Prostate gland (tissue), 2 donors: ENCODE measurements at regions not wholly inside any gene's neighbourhood (a gene's known extent, or its start where the extent isn't known, plus 50 kb on each side); places are given as distances from the start of the nearest gene placed in this dataset.
"Not testable (repeated sequence)": the region's sequence is repeated elsewhere in the genome, so short reads cannot be mapped to it uniquely, and the experiment has no call there.

Experiments used
- DNase-seq: peaks from one replicate; pipeline ENCODE4 v3.0.0-alpha.2; 2019; ENCODE audit warnings: low spot score
- H3K27ac ChIP-seq, 2 donors: fragments of 200-600 bp; sonication (generic); 2 replicates each; pipeline ENCODE4 v1.5.1; 2017 to 2019
- H3K27me3 ChIP-seq: fragments of 200-600 bp; sonication (generic); replicated peaks from 2 replicates; pipeline ENCODE4 v1.5.1; 2019; ENCODE audit not compliant: insufficient read depth
- H3K36me3 ChIP-seq, 2 donors: fragments of 200-600 bp; sonication (generic); 1 replicate in 1 of 2; 2 replicates in 1 of 2; pipeline versions ENCODE4 v1.5.1 to v1.8.1; 2017 to 2019
- H3K4me1 ChIP-seq: fragments of 200-600 bp; sonication (generic); replicated peaks from 2 replicates; pipeline ENCODE4 v1.5.1; 2019
- H3K4me3 ChIP-seq, 2 donors: fragments of 200-600 bp; sonication (generic); 2 replicates each; pipeline ENCODE4 v1.5.1; 2017 to 2019
- H3K9me3 ChIP-seq: fragments of 200-600 bp; sonication (generic); 2 replicates; pipeline ENCODE4 v1.5.1; 2017
- POLR2A ChIP-seq: fragments of 450-650 bp; IDR thresholded peaks from one replicate; pipeline ENCODE4 v1.6.1; 2016; ENCODE audit warnings: antibody characterized with exemption, mild to moderate bottlenecking
- POLR2AphosphoS5 ChIP-seq: sonication (generic); formaldehyde crosslinking; IDR thresholded peaks from one replicate; pipeline ENCODE4 v1.6.1; 2017; ENCODE audit warnings: antibody characterized with exemption
- WGBS: methylation state at CpG from one replicate; pipeline ENCODE4 v1.1.5; 2018; 5-methylcytosine and 5-hydroxymethylcytosine counted together
- intact Hi-C: fragments of 100-400 bp; cut with DNase I; formaldehyde crosslinking; loops from one replicate; pipeline ENCODE4 v1.14.2; 2022
- TF ChIP-seq, protein P1 (sequence below), 4 experiments: fragments of 200-600 bp in 2 of 4; fragments of 450-650 bp in 2 of 4; sonication (generic) in 2 of 4; IDR thresholded peaks; 1 replicate in 3 of 4; 2 replicates in 1 of 4; pipeline ENCODE4 v1.5.1; 2016 to 2019; ENCODE audit warnings: antibody characterized with exemption in 4 of 4, mild to moderate bottlenecking in 2 of 4, moderate library complexity in 2 of 4

- Histone ChIP-seq H3K36me3 (no peaks in the 10 kb centered on the region), H3K9me3 (no peaks in the 10 kb centered on the region), H3K4me1 (no peaks in the 10 kb centered on the region), H3K27ac (no peak overlapping the region), H3K27me3 (no peaks in the 10 kb centered on the region), H3K4me3 (no peak overlapping the region)
- DNase-seq, result no peak
- TF ChIP-seq POLR2A, result no peak
- TF ChIP-seq POLR2AphosphoS5, result no peak
- TF ChIP-seq, protein P1, sequence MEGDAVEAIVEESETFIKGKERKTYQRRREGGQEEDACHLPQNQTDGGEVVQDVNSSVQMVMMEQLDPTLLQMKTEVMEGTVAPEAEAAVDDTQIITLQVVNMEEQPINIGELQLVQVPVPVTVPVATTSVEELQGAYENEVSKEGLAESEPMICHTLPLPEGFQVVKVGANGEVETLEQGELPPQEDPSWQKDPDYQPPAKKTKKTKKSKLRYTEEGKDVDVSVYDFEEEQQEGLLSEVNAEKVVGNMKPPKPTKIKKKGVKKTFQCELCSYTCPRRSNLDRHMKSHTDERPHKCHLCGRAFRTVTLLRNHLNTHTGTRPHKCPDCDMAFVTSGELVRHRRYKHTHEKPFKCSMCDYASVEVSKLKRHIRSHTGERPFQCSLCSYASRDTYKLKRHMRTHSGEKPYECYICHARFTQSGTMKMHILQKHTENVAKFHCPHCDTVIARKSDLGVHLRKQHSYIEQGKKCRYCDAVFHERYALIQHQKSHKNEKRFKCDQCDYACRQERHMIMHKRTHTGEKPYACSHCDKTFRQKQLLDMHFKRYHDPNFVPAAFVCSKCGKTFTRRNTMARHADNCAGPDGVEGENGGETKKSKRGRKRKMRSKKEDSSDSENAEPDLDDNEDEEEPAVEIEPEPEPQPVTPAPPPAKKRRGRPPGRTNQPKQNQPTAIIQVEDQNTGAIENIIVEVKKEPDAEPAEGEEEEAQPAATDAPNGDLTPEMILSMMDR (IDR thresholded peaks at IDR 0.05), result no peak
- 53% methylated on average over 7 of the region's 7 CpGs for WGBS
- intact Hi-C loops, result no loop called here
Observed at GRCh38 chr1:208479435-208479834, 235.3 kb upstream of the PLXNA2 start.

GRCh38 chr1:208485512-208485911 is 241.3 kb upstream of the PLXNA2 start:
- no peak for TF ChIP-seq POLR2AphosphoS5
- TF ChIP-seq, protein P1 (IDR thresholded peaks at IDR 0.05), result no peak
- TF ChIP-seq POLR2A, result no peak
- intact Hi-C loops, result no loop called here

DNA sequence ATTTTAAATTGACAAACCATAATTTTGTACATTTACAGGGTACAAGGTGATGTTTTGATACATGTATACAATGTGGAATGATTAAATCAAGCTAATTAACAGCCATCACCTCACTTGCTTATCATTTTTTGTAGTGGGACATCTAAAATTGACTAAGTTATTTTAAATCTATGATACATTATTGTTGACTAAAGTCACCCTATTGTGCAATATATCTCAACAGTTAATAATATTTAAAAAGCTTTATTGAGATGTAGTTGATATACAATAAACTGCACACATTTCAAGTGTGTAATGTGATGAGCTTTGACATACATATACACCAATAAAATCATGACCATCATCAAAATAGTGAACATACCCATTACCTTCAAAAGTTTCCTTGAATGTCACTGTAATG is 242.5 kb upstream of the PLXNA2 start:
- intact Hi-C loops, result no loop called here
- no peaks in the 10 kb centered on the region for H3K4me1 ChIP-seq
- TF ChIP-seq, protein P1 (IDR thresholded peaks at IDR 0.05), result no peak
- TF ChIP-seq POLR2AphosphoS5 (no peak), POLR2A (no peak)

More at GRCh38 chr1:208485512-208485911, 241.3 kb upstream of the PLXNA2 start:
- no peaks in the 10 kb centered on the region for H3K36me3 ChIP-seq
- 75% methylated on average over 3 of the region's 3 CpGs for WGBS
- no peaks in the 10 kb centered on the region for H3K27me3 ChIP-seq
- H3K27ac ChIP-seq, result no peak overlapping the region
- no peak for DNase-seq
- H3K4me3 ChIP-seq, result no peak overlapping the region
- H3K9me3 ChIP-seq, result no peaks in the 10 kb centered on the region
- H3K4me1 ChIP-seq, result no peaks in the 10 kb centered on the region

DNA sequence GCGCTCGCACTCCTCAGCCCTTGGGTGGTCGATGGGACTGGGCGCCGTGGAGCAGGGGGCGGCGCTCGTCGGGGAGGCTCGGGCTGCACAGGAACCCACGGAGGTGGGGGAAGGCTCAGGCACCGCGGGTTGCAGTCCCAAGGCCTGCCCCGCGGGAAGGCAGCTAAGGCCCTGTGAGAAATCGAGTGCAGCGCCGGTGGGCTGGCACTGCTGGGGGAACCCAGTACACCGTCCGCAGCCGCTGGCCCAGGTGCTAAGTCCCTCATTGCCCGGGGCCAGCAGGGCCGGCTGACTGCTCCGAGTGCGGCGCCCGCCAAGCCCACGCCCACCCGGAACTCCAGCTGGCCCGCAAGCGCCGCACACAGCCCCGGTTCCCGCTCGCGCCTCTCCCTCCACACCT is 244.2 kb upstream of the PLXNA2 start:
- 95% methylated on average over 36 of the region's 36 CpGs for WGBS
- H3K4me1 ChIP-seq, H3K4me3 ChIP-seq, H3K27ac ChIP-seq, intact Hi-C loops, H3K9me3 ChIP-seq, H3K36me3 ChIP-seq, DNase-seq, H3K27me3 ChIP-seq: not testable (repeated sequence)

More for the DNA sequence above, 242.5 kb upstream of the PLXNA2 start:
- Histone ChIP-seq H3K9me3 (no peaks in the 10 kb centered on the region), H3K36me3 (no peaks in the 10 kb centered on the region), H3K4me3 (no peak overlapping the region), H3K27me3 (no peaks in the 10 kb centered on the region), H3K27ac (no peak overlapping the region)
- DNase-seq, result no peak

GRCh38 chr1:208496467-208497371 is 252.5 kb upstream of the PLXNA2 start:
- Histone ChIP-seq H3K4me1 (no peaks in the 10 kb centered on the region), H3K36me3 (no peaks in the 10 kb centered on the region), H3K4me3 (no peak overlapping the region), H3K27me3 (no peaks in the 10 kb centered on the region), H3K9me3 (no peaks in the 10 kb centered on the region), H3K27ac (no peak overlapping the region)
- DNase-seq, result no peak
- intact Hi-C loops, result no loop called here
- WGBS, result 75% methylated on average over 11 of the region's 12 CpGs
- TF ChIP-seq, protein P1 (IDR thresholded peaks at IDR 0.05), result no peak
- TF ChIP-seq POLR2AphosphoS5, result no peak
- TF ChIP-seq POLR2A, result no peak
